ENCODE measurements at regions not wholly inside any gene's neighbourhood (a gene's known extent, or its start where the extent isn't known, plus 50 kb on each side); places are given as distances from the start of the nearest gene placed in this dataset.

DNA sequence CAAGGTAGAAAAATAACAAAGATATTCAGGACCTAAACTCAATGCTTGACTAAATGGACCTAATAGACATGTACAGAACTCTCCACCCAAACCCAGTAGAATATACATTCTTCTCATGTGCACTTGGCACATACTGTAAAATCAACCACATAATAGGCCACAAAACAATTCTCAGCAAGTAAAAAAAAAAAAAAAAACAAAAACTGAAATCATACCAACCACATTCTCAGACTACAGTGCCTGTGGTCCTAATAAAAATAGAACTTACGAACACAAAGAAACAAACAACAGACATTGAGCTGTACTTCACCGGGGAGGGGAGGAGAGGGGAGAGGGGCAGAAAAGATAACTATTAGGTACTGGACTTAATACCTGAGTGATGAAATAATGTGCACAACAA lies 114.1 kb upstream of the CD180 start:
- Histone ChIP-seq H3K9me3 (no peaks in the 10 kb centered on the region), H3K27ac (no peak overlapping the region), H3K4me1 (ENCODE audit: insufficient read depth) (no peaks in the 10 kb centered on the region), H3K4me3 (no peak overlapping the region), H3K27me3 (no peaks in the 10 kb centered on the region), H3K36me3 (no peaks in the 10 kb centered on the region)
- no peak for DNase-seq
- WGBS, 3 donors: 90 to 96% (median 94%) methylated on average over 2 of the region's 2 CpGs
- no peak for TF ChIP-seq POLR2A (IDR thresholded peaks at IDR 0.05)
- TF ChIP-seq, protein P1, sequence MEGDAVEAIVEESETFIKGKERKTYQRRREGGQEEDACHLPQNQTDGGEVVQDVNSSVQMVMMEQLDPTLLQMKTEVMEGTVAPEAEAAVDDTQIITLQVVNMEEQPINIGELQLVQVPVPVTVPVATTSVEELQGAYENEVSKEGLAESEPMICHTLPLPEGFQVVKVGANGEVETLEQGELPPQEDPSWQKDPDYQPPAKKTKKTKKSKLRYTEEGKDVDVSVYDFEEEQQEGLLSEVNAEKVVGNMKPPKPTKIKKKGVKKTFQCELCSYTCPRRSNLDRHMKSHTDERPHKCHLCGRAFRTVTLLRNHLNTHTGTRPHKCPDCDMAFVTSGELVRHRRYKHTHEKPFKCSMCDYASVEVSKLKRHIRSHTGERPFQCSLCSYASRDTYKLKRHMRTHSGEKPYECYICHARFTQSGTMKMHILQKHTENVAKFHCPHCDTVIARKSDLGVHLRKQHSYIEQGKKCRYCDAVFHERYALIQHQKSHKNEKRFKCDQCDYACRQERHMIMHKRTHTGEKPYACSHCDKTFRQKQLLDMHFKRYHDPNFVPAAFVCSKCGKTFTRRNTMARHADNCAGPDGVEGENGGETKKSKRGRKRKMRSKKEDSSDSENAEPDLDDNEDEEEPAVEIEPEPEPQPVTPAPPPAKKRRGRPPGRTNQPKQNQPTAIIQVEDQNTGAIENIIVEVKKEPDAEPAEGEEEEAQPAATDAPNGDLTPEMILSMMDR (IDR thresholded peaks at IDR 0.05): no peak
- no peak for TF ChIP-seq EP300 (IDR thresholded peaks at IDR 0.05)
- intact Hi-C loops (cut with DNase I): no loop called here

DNA sequence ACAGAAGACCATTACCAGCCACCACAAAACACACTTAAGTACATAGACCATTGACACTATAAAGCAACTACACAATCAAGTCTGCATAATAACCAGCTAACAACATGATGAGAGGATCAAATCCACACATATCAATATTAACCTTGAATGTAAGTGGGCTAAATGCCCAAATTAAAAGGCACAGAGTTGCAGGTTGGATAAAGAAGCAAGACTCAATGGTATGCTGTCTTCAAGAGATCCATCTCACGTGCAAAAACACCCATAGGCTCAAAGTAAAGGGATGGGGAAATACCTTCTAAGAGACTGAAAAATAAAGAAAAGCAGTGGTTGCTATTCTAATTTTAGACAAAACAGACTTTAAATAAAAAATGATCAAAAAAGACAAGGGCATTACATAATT lies 113.6 kb upstream of the CD180 start:
- H3K27ac ChIP-seq: no peak overlapping the region
- intact Hi-C loops (cut with DNase I): no loop called here
- 89 to 95% (median 94%) methylated on average over 1 of the region's 1 CpG for WGBS, 3 donors
- H3K9me3 ChIP-seq: no peaks in the 10 kb centered on the region
- TF ChIP-seq POLR2A (IDR thresholded peaks at IDR 0.05): no peak
- TF ChIP-seq, protein P1 (IDR thresholded peaks at IDR 0.05): no peak
- no peak for TF ChIP-seq EP300 (IDR thresholded peaks at IDR 0.05)
- H3K4me3 ChIP-seq: no peak overlapping the region
- DNase-seq: no peak
- H3K27me3 ChIP-seq: no peaks in the 10 kb centered on the region
- no peaks in the 10 kb centered on the region for H3K36me3 ChIP-seq
- no peaks in the 10 kb centered on the region for H3K4me1 ChIP-seq (ENCODE audit: insufficient read depth)

DNA sequence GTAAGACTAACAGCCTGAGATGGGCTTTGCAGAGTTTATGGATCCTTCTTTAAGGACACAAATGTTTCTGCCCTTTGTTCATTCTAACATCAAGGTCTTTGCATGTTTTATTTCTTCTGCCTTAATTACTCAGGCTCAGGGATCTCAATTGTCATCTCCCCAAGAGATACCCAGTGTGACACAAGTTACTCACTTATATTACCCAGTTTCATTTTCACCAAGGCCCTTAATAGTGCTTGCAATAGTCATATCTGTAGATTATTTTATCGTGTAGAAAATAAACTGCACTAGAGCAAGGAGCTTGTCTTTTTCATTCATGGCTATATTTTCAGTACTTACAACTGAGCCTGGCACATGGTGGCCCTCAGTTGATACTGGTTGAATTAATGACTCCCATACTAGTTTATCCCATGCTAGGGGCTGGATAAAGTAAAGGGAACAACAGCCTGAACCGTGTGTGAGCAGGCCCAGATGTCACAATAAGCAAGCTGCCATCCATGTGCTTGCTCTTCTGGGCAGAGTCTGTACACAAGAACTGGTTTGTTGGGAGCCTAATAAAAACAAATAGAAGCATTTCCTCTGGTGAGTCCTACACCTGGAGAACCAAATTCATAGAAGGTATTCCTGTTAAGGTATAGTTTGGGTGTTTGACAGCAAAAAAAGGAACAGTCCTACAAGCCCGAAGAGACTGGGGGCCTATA lies 112.5 kb upstream of the CD180 start:
- H3K27me3 ChIP-seq: no peaks in the 10 kb centered on the region
- no peak for DNase-seq
- WGBS, 3 donors: 85 to 89% (median 87%) methylated on average over 3 of the region's 3 CpGs
- intact Hi-C loops (cut with DNase I): no loop called here
- H3K9me3 ChIP-seq: no peaks in the 10 kb centered on the region
- no peaks in the 10 kb centered on the region for H3K36me3 ChIP-seq
- no peak overlapping the region for H3K4me3 ChIP-seq
- no peak overlapping the region for H3K27ac ChIP-seq
- TF ChIP-seq POLR2A (IDR thresholded peaks at IDR 0.05): no peak
- TF ChIP-seq, protein P1 (IDR thresholded peaks at IDR 0.05): no peak
- no peak for TF ChIP-seq EP300 (IDR thresholded peaks at IDR 0.05)
- H3K4me1 ChIP-seq (ENCODE audit: insufficient read depth): no peaks in the 10 kb centered on the region

- WGBS, 3 donors: 85 to 87% (median 85%) methylated on average over 4 of the region's 4 CpGs
- intact Hi-C loops (cut with DNase I): no loop called here
Observed at GRCh38 chr5:67306965-67307607, 110.5 kb upstream of the CD180 start.

More at GRCh38 chr5:67306965-67307607, 110.5 kb upstream of the CD180 start:
- Histone ChIP-seq H3K4me3 (no peak overlapping the region), H3K36me3 (no peaks in the 10 kb centered on the region), H3K4me1 (ENCODE audit: insufficient read depth) (no peaks in the 10 kb centered on the region), H3K27me3 (no peaks in the 10 kb centered on the region), H3K27ac (no peak overlapping the region), H3K9me3 (no peaks in the 10 kb centered on the region)
- TF ChIP-seq, protein P1 (IDR thresholded peaks at IDR 0.05): no peak
- TF ChIP-seq POLR2A (IDR thresholded peaks at IDR 0.05) (no peak), EP300 (IDR thresholded peaks at IDR 0.05) (no peak)
- DNase-seq: no peak
